ENCODE measurements at regions not wholly inside any gene's neighbourhood (a gene's known extent, or its start where the extent isn't known, plus 50 kb on each side); places are given as distances from the start of the nearest gene placed in this dataset.

DNA sequence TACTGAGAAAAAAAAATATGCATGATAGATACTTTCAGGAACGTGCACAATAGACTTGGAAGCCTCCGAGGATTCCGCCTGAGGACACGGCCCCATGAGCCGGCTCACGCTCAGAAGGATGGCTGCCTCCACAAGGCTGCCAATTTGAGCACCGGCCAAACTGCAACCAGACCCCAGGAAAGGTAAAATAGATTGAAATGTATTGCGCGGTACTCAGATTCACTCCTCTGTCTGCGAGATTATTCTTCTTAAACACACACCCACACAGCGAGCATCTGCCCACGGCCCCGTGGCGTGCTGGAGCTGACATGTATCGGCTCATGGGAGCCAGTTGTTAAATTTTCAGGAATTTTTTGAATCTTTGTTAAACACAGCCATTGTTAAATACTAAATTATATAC, 653.2 kb upstream of the MKI67 start:
- Mint-ChIP-seq H3K4me1 (no peaks in the 10 kb centered on the region), H3K27me3 (peaks cover 0 to 7% (median 2%) of the 10 kb centered on the region in 5 donors), H3K27ac (no peak overlapping the region), H3K9me3 (peaks cover 0 to 3% (median 0%) of the 10 kb centered on the region in 9 donors), H3K4me3 (no peak overlapping the region), H3K36me3 (no peaks in the 10 kb centered on the region)
- no peak for ATAC-seq
- POLR2A ChIA-PET: no interaction called here
- DNase-seq: no peak

DNA sequence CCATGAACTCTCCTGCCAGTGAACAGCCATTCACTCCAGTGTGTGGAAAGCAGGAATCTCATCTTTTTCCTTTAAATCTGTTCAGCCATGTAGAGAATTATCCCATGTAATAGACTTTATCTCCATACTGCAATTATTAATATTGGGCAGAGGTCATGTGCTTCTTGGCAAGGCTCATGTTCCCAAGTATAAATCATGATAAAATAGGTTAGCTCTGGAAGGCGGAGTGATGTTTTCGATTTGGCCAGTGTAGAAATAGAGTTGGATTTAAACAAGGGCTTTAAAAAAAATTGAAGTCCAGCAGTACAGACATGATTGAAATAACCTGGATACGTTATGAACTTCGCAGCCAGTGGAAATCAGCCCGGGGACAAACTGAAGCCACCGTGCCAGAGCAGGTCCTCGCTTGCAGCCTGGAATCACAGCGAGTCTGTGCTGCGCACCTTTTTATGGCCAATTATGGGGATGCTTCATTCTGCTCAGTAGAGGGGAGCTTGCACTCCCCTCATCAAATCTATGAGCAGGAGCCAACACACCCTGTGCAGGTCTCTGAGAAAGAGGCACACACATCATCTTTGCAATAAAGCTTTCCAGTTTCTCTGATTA, 654.0 kb upstream of the MKI67 start:
- Mint-ChIP-seq H3K9me3 (no peaks in the 10 kb centered on the region), H3K4me1 (no peaks in the 10 kb centered on the region), H3K4me3 (no peak overlapping the region), H3K27ac (no peak overlapping the region), H3K36me3 (no peaks in the 10 kb centered on the region), H3K27me3 (peaks cover 0 to 11% (median 4%) of the 10 kb centered on the region in 5 donors)
- DNase-seq: no peak
- POLR2A ChIA-PET: no interaction called here
- ATAC-seq: no peak

DNA sequence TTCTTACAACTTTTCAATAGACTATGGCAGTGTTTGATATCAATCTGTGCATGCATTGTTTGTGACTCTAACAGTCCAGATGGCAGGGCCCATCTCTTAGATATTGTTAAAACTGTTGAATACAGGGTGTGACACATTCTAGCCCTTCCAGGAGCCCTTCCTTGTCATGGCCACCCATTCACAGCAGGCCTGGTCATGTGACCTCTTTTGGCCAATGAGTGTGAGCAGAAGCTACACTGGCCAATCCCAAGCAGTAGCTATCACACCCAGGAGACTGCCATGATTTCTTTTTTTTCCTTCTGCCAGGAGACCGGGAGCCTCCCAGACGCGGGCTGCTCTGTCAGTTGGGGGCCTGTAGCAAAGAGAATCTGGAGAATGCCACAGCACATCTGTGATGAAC, 655.4 kb upstream of the MKI67 start:
- POLR2A ChIA-PET: no interaction called here
- no peaks in the 10 kb centered on the region for H3K4me1 Mint-ChIP-seq
- ATAC-seq: no peak
- peaks cover 0 to 7% (median 4%) of the 10 kb centered on the region in 5 donors for H3K27me3 Mint-ChIP-seq
- no peaks in the 10 kb centered on the region for H3K36me3 Mint-ChIP-seq
- no peak overlapping the region for H3K27ac Mint-ChIP-seq
- DNase-seq: no peak
- H3K9me3 Mint-ChIP-seq: no peaks in the 10 kb centered on the region
- H3K4me3 Mint-ChIP-seq: no peak overlapping the region

DNA sequence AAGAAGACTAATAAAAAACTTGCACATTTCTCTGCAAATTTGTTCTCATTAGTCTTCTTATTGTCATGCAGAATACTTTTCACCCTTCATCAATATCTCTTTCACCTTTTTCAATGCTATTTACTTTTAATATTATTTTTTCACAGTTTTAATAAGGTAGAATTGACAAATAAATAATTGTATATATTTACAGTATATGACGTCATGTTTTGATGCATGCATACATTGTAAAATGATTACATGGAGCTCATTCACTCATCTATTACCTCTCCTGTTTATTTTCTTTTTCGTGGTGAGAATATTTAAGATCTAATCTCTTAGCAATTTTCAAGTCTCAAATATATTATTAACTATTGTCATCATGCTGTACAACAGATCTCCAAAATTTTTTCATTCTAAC, 658.2 kb upstream of the MKI67 start:
- DNase-seq (no peak), ATAC-seq (no peak)
- POLR2A ChIA-PET: no interaction called here
- H3K36me3 Mint-ChIP-seq: no peaks in the 10 kb centered on the region
- no peaks in the 10 kb centered on the region for H3K4me1 Mint-ChIP-seq
- no peaks in the 10 kb centered on the region for H3K9me3 Mint-ChIP-seq
- H3K27ac Mint-ChIP-seq: no peak overlapping the region
- H3K4me3 Mint-ChIP-seq: no peak overlapping the region
- peaks cover 3 to 17% (median 7%) of the 10 kb centered on the region in 5 donors for H3K27me3 Mint-ChIP-seq

DNA sequence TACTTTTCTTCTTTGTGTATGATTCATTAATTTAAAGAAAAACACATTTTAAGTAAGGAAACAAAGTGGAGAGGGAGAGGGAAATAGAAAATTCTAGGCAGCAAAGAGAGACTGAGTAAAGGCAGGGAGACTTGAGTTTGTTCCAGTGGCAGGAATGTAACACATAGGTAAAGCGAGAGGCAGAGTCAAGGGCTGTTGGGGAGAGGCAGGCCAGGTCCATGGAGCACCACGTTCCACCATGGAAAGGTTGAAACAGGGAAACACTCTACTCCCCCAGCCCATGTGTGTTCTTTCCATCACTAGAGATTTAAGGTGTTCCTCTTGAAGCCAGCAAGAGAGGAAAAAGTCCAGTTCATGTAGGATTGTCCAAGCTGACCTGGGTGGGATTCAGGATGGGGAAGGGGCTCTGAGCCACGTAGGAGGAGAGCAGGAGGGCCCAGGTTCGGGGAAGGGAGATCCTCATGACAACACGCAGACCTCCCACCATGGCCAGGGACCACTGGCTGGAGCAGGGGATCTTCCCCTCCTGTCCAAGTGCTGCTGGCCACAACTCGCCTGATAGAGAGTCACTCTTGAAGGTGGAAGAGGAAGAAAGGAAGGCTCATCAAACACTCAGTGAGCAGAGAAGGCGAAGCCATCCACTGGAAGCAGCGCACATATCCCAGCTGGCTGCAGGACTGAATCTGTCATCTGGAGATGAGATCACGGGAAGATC, 666.4 kb upstream of the MKI67 start:
- Mint-ChIP-seq H3K4me3 (no peak overlapping the region), H3K27me3 (peaks cover 2 to 31% (median 11%) of the 10 kb centered on the region in 5 donors), H3K4me1 (no peaks in the 10 kb centered on the region), H3K36me3 (no peaks in the 10 kb centered on the region), H3K9me3 (peaks cover 0 to 2% (median 0%) of the 10 kb centered on the region in 9 donors), H3K27ac (peak overlapping the region in 1 of 10 donors; percentile 90)
- DNase-seq (no peak), ATAC-seq (no peak)
- POLR2A ChIA-PET: no interaction called here

DNA sequence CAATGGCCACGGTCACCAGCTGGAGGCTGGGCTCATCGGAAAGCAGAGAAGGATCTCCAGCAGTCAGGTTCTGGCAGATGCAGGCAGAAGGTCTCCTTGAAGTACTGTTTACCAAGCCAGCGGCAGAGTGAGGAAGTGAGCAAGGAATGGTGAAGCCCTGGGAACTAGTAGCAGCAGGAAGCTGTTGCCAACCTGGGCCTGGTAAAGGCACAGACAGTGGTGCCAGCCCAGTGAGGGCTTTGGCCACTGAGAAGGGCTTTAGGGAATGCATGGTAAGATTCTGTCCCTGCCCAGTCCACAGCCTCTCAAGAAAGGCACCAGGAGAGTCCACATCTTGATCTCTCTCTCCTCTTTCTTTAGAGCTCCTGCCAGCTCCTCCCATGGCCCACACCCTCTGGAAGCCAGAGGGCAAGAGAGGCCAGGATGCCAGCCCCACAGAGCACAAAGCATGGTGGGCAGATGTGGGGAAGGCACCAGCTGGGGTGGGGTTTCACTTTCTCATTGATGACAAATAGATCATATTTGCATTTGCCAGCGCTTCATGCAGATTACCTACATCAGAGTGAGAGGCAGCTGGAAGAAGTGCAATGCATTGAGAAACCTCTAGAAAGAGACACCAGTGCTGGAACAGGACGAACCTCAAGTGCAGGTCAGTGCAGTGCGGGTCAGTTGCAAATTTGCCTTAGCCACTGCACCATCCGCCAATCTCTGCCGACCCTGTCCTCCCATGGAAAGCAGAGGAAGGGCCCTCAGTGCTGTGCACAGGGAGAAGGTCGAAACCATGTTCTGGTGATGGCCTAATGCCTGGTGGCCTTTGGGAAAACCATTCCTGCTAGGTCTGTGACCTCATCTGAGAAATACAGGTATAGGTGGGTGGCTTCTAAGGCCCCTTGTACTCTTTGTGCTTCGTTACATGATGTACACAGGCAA, 667.8 kb upstream of the MKI67 start:
- Mint-ChIP-seq H3K36me3 (no peaks in the 10 kb centered on the region), H3K4me1 (no peaks in the 10 kb centered on the region), H3K4me3 (no peak overlapping the region), H3K27me3 (peaks cover 2 to 24% (median 8%) of the 10 kb centered on the region in 5 donors), H3K9me3 (peaks cover 0 to 4% (median 0%) of the 10 kb centered on the region in 9 donors), H3K27ac (no peak overlapping the region)
- DNase-seq (no peak), ATAC-seq (no peak)
- POLR2A ChIA-PET: no interaction called here

DNA sequence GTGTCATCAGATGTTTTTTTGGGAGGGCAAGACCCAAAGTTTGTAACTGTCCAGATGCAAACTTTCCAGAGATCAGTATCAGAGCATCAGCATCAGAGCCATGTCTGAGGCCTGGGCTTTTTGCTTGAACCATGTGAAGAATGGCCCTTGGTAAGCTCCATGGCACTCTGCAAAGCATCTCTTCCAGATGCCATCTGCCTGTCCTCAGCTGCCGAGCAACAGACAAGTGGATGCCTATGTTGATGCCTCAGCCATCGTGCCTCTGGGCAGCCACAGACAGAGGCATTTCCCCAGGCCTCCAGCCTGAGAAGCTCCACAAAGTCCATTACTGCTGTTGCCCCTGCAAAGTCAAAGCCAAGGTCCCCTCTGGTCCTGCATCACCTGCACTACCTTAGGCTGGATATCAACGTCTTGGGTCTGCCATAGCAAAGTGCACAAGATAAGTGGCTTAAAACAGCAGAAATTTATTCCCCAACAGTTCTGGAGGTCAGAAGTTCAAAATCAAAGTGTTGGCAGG, 670.2 kb upstream of the MKI67 start:
- DNase-seq: no peak
- Mint-ChIP-seq H3K9me3 (peaks cover 0 to 4% (median 0%) of the 10 kb centered on the region in 9 donors), H3K4me3 (no peak overlapping the region), H3K4me1 (no peaks in the 10 kb centered on the region), H3K36me3 (no peaks in the 10 kb centered on the region), H3K27me3 (peaks cover 0 to 14% (median 5%) of the 10 kb centered on the region in 5 donors), H3K27ac (no peak overlapping the region)
- POLR2A ChIA-PET: no interaction called here
- ATAC-seq: no peak

DNA sequence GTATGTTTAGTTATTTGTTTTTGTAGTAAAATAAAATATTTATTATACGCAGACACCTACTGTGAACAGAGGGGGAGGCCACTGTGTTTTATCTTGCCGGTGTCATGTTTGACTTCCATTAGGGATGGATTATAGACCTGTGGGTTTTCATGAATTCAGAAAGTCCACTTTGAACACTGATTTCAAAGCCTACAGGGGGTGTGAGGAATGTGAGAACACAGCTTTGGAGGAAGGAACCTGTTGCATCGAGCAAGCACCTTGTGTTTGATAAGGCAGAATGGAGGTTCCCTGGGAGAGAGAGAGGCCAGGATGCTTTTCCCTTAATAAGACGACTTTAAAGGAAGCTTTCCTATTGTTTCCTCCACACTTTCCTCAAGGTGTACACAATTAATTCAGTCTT, 665.0 kb upstream of the MGMT start:
- H3K27me3 Mint-ChIP-seq: peaks cover 0 to 3% (median 0%) of the 10 kb centered on the region in 5 donors
- peaks cover 0 to 4% (median 0%) of the 10 kb centered on the region in 9 donors for H3K9me3 Mint-ChIP-seq
- no peaks in the 10 kb centered on the region for H3K4me1 Mint-ChIP-seq
- no peaks in the 10 kb centered on the region for H3K36me3 Mint-ChIP-seq
- H3K4me3 Mint-ChIP-seq: no peak overlapping the region
- DNase-seq: no peak
- POLR2A ChIA-PET: no interaction called here
- ATAC-seq: no peak
- no peak overlapping the region for H3K27ac Mint-ChIP-seq

DNA sequence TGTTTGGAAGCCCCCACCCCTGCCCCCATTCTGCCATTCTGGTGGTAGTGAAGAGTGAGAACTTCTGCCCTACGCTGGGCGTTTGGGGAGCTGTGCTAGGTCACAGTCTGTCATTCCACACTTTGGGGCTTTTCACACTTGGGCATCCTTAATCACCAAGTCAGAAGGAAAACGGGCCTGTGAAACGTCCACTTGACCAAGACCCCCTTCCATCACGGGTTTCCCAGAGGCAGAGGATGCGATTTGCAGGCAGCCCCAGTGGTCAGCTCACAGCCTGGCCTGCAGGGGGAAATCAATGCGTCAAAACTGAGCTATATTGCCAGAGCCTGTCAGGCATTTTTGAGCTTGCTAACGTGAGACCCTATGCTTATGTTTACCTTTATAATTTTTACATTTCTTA, 663.3 kb upstream of the MGMT start:
- Mint-ChIP-seq H3K27ac (no peak overlapping the region), H3K4me3 (no peak overlapping the region), H3K27me3 (peaks cover 0 to 7% (median 0%) of the 10 kb centered on the region in 5 donors), H3K36me3 (no peaks in the 10 kb centered on the region), H3K4me1 (no peaks in the 10 kb centered on the region), H3K9me3 (peaks cover 0 to 4% (median 0%) of the 10 kb centered on the region in 9 donors)
- POLR2A ChIA-PET: no interaction called here
- no peak for ATAC-seq
- DNase-seq: no peak

DNA sequence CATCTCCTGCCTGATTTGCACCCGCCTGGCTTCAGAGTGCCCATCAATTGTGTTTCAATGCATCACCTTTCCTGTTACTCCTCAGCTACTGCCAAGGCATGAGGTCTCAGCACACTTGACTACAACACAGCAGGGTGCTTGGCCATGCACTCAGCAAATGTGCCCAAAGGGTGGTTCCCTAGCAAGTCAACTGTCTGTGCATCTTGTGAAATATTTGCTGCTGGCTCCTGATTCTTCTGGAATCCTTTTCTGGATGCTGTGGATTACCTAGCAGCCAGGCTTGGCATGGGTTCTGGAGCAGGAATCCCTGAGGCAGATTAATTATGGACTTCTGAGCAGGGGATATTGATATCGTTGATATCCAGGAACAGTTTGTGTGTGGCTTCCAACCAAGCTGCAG, 662.6 kb upstream of the MGMT start:
- POLR2A ChIA-PET: no interaction called here
- ATAC-seq (no peak), DNase-seq (no peak)
- peaks cover 0 to 5% (median 0%) of the 10 kb centered on the region in 9 donors for H3K9me3 Mint-ChIP-seq
- H3K4me1 Mint-ChIP-seq: no peaks in the 10 kb centered on the region
- peaks cover 0 to 7% (median 1%) of the 10 kb centered on the region in 5 donors for H3K27me3 Mint-ChIP-seq
- H3K4me3 Mint-ChIP-seq: no peak overlapping the region
- no peaks in the 10 kb centered on the region for H3K36me3 Mint-ChIP-seq
- H3K27ac Mint-ChIP-seq: no peak overlapping the region

DNA sequence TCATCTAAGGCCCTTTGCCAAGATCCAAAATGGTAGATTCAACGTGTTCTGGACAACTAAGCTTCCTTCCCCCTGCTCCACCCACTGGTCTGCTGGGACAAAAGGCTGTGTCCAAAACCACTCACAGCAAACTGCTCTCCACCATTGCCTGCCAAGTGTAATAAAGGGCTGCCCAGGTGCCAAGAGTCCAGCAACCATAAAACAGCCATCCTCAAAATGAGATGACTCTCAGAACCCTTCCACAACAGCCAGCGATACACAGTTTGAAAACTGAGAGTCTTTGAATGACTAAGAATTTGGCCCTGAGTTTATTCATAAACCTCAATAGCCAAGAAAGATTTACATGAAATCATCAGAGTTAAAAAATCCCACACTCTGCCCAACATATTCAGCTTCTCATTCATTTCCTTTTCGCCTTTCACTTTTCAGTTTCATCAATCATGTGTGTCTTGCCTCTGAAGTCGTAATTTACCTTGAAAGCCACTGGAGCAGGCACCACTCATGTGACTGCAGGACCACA, 658.1 kb upstream of the MGMT start:
- no peak overlapping the region for H3K27ac Mint-ChIP-seq

DNA sequence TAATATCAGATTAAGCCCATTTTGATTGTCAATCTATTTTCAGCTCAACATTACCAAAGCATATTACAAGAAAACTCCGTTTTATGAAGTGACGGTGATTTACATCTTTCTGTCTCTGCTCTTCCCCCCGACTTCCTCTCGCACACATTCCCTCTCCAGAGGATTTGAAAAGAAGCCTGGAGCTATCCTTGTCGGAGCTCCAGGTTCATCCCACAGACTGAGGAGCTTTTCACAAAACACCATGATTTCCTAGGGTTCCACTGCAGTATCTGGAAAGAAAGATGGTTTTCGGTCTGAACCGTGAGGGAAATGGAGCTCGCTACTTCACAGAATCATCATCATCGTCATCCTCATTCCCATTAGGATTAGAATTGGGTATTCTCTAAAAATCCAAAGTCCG, 655.5 kb upstream of the MGMT start:
- no peak overlapping the region for H3K4me3 Mint-ChIP-seq
- peaks cover 0 to 4% (median 0%) of the 10 kb centered on the region in 9 donors for H3K9me3 Mint-ChIP-seq

More for the DNA sequence above, 658.1 kb upstream of the MGMT start:
- Mint-ChIP-seq H3K9me3 (peaks cover 0 to 4% (median 0%) of the 10 kb centered on the region in 9 donors), H3K4me1 (no peaks in the 10 kb centered on the region), H3K27me3 (peaks cover 0 to 7% (median 1%) of the 10 kb centered on the region in 5 donors), H3K4me3 (no peak overlapping the region), H3K36me3 (no peaks in the 10 kb centered on the region)
- ATAC-seq (no peak), DNase-seq (no peak)
- POLR2A ChIA-PET: no interaction called here

More for the DNA sequence above, 655.5 kb upstream of the MGMT start:
- ATAC-seq (no peak), DNase-seq (no peak)
- peaks cover 0 to 14% (median 1%) of the 10 kb centered on the region in 5 donors for H3K27me3 Mint-ChIP-seq
- H3K36me3 Mint-ChIP-seq: no peaks in the 10 kb centered on the region
- no peak overlapping the region for H3K27ac Mint-ChIP-seq
- H3K4me1 Mint-ChIP-seq: no peaks in the 10 kb centered on the region
- POLR2A ChIA-PET: no interaction called here
